Liver (tissue), 7 donors: ENCODE measurements at regions not wholly inside any gene's neighbourhood (a gene's known extent, or its start where the extent isn't known, plus 50 kb on each side); places are given as distances from the start of the nearest gene placed in this dataset.

Experiments
- DNase-seq: peaks from one replicate; pipeline ENCODE4 v3.0.0-alpha.2; 2017; ENCODE audit warnings: low spot score
- H3K27ac ChIP-seq, 2 donors: one replicate each; pipeline ENCODE4 v1.7.0; 2013; ENCODE audit warnings: inconsistent platforms in 2 of 2, low read length in 2 of 2, control low read depth in 1 of 2, low read depth in 1 of 2, mild to moderate bottlenecking in 1 of 2
- H3K27me3 ChIP-seq, 4 donors: one replicate each; pipeline versions ENCODE4 v1.6.1 to v1.7.0; 2013; ENCODE audit warnings: low read length in 3 of 4, inconsistent platforms in 1 of 4, mild to moderate bottlenecking in 1 of 4, moderate library complexity in 1 of 4; ENCODE audit not compliant: control insufficient read depth in 4 of 4, insufficient read depth in 4 of 4
- H3K36me3 ChIP-seq, 4 donors: one replicate each; pipeline versions ENCODE4 v1.6.1 to v1.7.0; 2013; ENCODE audit warnings: low read length in 3 of 4, mild to moderate bottlenecking in 3 of 4, low read depth in 1 of 4, moderate library complexity in 1 of 4; ENCODE audit not compliant: control insufficient read depth in 4 of 4, insufficient read depth in 3 of 4
- H3K4me1 ChIP-seq, 4 donors: one replicate each; pipeline versions ENCODE4 v1.6.1 to v1.7.0; 2013; ENCODE audit warnings: low read length in 3 of 4, mild to moderate bottlenecking in 3 of 4, moderate library complexity in 1 of 4; ENCODE audit not compliant: control insufficient read depth in 4 of 4, insufficient read depth in 4 of 4
- H3K4me3 ChIP-seq, 3 donors: one replicate each; pipeline versions ENCODE4 v1.6.1 to v1.7.0; 2013; ENCODE audit warnings: low read length in 3 of 3, control low read depth in 1 of 3, low read depth in 1 of 3, mild to moderate bottlenecking in 1 of 3
- H3K9ac ChIP-seq, 2 donors: one replicate each; pipeline ENCODE4 v1.7.0; 2013; ENCODE audit warnings: low read length in 2 of 2, mild to moderate bottlenecking in 2 of 2, moderate library complexity in 2 of 2, control low read depth in 1 of 2, low read depth in 1 of 2
- H3K9me3 ChIP-seq, 4 donors: one replicate each; pipeline versions ENCODE4 v1.6.1 to v1.7.0; 2013; ENCODE audit warnings: low read length in 3 of 4; ENCODE audit not compliant: control insufficient read depth in 4 of 4
- ATF3 ChIP-seq: IDR thresholded peaks from 2 replicates; pipeline ENCODE4 v1.6.1; 2016; ENCODE audit warnings: antibody characterized with exemption
- EGR1 ChIP-seq, 2 donors: IDR thresholded peaks; 2 replicates each; pipeline ENCODE4 v1.6.1; 2016 to 2018; ENCODE audit warnings: antibody characterized with exemption in 2 of 2, low read depth in 2 of 2
- FOXA1 ChIP-seq: IDR thresholded peaks from 2 replicates; pipeline ENCODE4 v1.6.1; 2016; ENCODE audit warnings: antibody characterized with exemption
- FOXA2 ChIP-seq: IDR thresholded peaks from 2 replicates; pipeline ENCODE4 v1.6.1; 2016; ENCODE audit warnings: antibody characterized with exemption
- GABPA ChIP-seq, 2 donors: IDR thresholded peaks in 1 of 2; conservative IDR thresholded peaks in 1 of 2; 2 replicates each; pipeline ENCODE4 v1.6.1; 2016; ENCODE audit warnings: antibody characterized with exemption in 2 of 2, mild to moderate bottlenecking in 1 of 2, moderate library complexity in 1 of 2
- HNF4A ChIP-seq, 2 donors: conservative IDR thresholded peaks; 2 replicates each; pipeline ENCODE4 v1.6.1; 2016; ENCODE audit warnings: antibody characterized with exemption in 2 of 2, mild to moderate bottlenecking in 2 of 2
- HNF4G ChIP-seq: IDR thresholded peaks from 2 replicates; pipeline ENCODE4 v1.6.1; 2016; ENCODE audit warnings: antibody characterized with exemption
- MAX ChIP-seq: IDR thresholded peaks from 2 replicates; pipeline ENCODE4 v1.6.1; 2016; ENCODE audit warnings: antibody characterized with exemption
- NR2F2 ChIP-seq: IDR thresholded peaks from 2 replicates; pipeline ENCODE4 v1.6.1; 2016; ENCODE audit warnings: antibody characterized with exemption
- RAD21 ChIP-seq, 2 donors: IDR thresholded peaks; 2 replicates each; pipeline ENCODE4 v1.6.1; 2016; ENCODE audit warnings: antibody characterized with exemption in 2 of 2, mild to moderate bottlenecking in 2 of 2
- RXRA ChIP-seq, 2 donors: IDR thresholded peaks; 2 replicates each; pipeline ENCODE4 v1.6.1; 2017 to 2018; ENCODE audit warnings: antibody characterized with exemption in 2 of 2, mild to moderate bottlenecking in 1 of 2
- SP1 ChIP-seq: IDR thresholded peaks from 2 replicates; pipeline ENCODE4 v1.6.1; 2018; ENCODE audit warnings: antibody characterized with exemption, mild to moderate bottlenecking
- TAF1 ChIP-seq: conservative IDR thresholded peaks from 2 replicates; pipeline ENCODE4 v1.6.1; 2016; ENCODE audit warnings: antibody characterized with exemption, mild to moderate bottlenecking
- YY1 ChIP-seq: IDR thresholded peaks from 2 replicates; pipeline ENCODE4 v1.6.1; 2016; ENCODE audit warnings: antibody characterized with exemption, mild to moderate bottlenecking
- ZBTB33 ChIP-seq: IDR thresholded peaks from 2 replicates; pipeline ENCODE4 v1.6.1; 2016; ENCODE audit warnings: antibody characterized with exemption
- WGBS: extraction: QIAGEN DNeasy Blood & Tissue Kit; methylation state at CpG from one replicate; pipeline ENCODE4 v1.1.7; 2013; 5-methylcytosine and 5-hydroxymethylcytosine counted together
- TF ChIP-seq, protein P1 (sequence below): IDR thresholded peaks from 2 replicates; pipeline ENCODE4 v1.6.1; 2016; ENCODE audit warnings: antibody characterized with exemption, mild to moderate bottlenecking
- donor health status: healthy.
- donor health status: healthy.
- donor health status: healthy.
- donor health status: healthy.

- TF ChIP-seq ZBTB33: no peak
- no peak for TF ChIP-seq EGR1 (IDR thresholded peaks at IDR 0.05; ENCODE audit: low read depth in 2 of 2)
Observed at GRCh38 chr16:5361322-5361721, 263.7 kb upstream of the EEF2KMT start (continued).

DNA sequence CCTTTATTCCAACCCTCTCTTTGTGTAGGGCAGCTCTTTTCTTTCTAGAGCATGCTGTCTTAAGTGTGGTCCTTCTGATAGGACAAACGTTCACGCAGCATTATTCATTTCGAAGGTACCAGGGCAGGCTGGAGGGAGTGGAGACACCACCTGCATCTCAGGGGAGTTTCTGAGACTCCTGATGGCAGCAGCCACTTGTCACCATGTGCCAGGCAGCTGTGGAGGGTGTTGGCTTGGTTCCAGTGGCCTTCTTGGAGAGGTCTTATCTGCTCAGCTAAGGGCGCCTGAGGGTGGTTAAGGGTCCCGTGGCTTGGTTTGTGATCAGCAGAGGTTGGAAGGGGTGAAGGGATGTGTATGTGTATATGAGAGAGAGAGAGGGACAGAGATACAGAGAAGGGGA, 257.1 kb upstream of the EEF2KMT start:
- TF ChIP-seq SP1 (no peak), RAD21 (IDR thresholded peaks at IDR 0.05) (no peak), YY1 (no peak), FOXA2 (no peak), EGR1 (IDR thresholded peaks at IDR 0.05; ENCODE audit: low read depth in 2 of 2) (no peak), TAF1 (no peak), ZBTB33 (no peak), GABPA (IDR thresholded peaks at IDR 0.05 in 1 of 2, conservative IDR thresholded peaks at IDR 0.05 in 1 of 2) (no peak), HNF4A (conservative IDR thresholded peaks at IDR 0.05) (no peak), RXRA (IDR thresholded peaks at IDR 0.05) (no peak), ATF3 (no peak), HNF4G (no peak), NR2F2 (no peak), FOXA1 (no peak), MAX (no peak)
- TF ChIP-seq, protein P1, sequence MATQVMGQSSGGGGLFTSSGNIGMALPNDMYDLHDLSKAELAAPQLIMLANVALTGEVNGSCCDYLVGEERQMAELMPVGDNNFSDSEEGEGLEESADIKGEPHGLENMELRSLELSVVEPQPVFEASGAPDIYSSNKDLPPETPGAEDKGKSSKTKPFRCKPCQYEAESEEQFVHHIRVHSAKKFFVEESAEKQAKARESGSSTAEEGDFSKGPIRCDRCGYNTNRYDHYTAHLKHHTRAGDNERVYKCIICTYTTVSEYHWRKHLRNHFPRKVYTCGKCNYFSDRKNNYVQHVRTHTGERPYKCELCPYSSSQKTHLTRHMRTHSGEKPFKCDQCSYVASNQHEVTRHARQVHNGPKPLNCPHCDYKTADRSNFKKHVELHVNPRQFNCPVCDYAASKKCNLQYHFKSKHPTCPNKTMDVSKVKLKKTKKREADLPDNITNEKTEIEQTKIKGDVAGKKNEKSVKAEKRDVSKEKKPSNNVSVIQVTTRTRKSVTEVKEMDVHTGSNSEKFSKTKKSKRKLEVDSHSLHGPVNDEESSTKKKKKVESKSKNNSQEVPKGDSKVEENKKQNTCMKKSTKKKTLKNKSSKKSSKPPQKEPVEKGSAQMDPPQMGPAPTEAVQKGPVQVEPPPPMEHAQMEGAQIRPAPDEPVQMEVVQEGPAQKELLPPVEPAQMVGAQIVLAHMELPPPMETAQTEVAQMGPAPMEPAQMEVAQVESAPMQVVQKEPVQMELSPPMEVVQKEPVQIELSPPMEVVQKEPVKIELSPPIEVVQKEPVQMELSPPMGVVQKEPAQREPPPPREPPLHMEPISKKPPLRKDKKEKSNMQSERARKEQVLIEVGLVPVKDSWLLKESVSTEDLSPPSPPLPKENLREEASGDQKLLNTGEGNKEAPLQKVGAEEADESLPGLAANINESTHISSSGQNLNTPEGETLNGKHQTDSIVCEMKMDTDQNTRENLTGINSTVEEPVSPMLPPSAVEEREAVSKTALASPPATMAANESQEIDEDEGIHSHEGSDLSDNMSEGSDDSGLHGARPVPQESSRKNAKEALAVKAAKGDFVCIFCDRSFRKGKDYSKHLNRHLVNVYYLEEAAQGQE: no peak
- DNase-seq: no peak

More for the DNA sequence above, 257.1 kb upstream of the EEF2KMT start:
- Histone ChIP-seq H3K4me1 (no peaks in the 10 kb centered on the region), H3K36me3 (no peaks in the 10 kb centered on the region), H3K9ac (no peak overlapping the region), H3K27ac (no peak overlapping the region), H3K4me3 (no peak overlapping the region), H3K9me3 (no peaks in the 10 kb centered on the region), H3K27me3 (peaks cover 0 to 5% (median 0%) of the 10 kb centered on the region in 4 donors)
- 87% methylated on average over 5 of the region's 5 CpGs for WGBS
